ENCODE measurements at regions not wholly inside any gene's neighbourhood (a gene's known extent, or its start where the extent isn't known, plus 50 kb on each side); places are given as distances from the start of the nearest gene placed in this dataset.

GRCh38 chr3:111331306-111331705 is 210.7 kb upstream of the CD96 start:
- Mint-ChIP-seq H3K9me3 (ENCODE audit: low read depth) (no peaks in the 10 kb centered on the region), H3K4me1 (peaks cover 9% of the 10 kb centered on the region), H3K27ac (no peak overlapping the region), H3K36me3 (ENCODE audit: low read depth) (no peaks in the 10 kb centered on the region), H3K27me3 (no peaks in the 10 kb centered on the region), H3K4me3 (no peak overlapping the region)
- intact Hi-C loops (cut with DNase I, micrococcal nuclease), result loop anchor here (10.0 kb wide), 3 partner anchors 97 to 317 kb away; partner anchors contain the start of gene CD96 (in 1 of the 2)
- ChIA-PET POLR2A (no interaction called here), CTCF (no interaction called here)
- DNase-seq, result no peak
- no peak for ATAC-seq

GRCh38 chr3:111331912-111332311 is 210.1 kb upstream of the CD96 start:
- H3K4me3 Mint-ChIP-seq, result no peak overlapping the region
- H3K9me3 Mint-ChIP-seq (ENCODE audit: low read depth), result no peaks in the 10 kb centered on the region
- H3K27me3 Mint-ChIP-seq, result no peaks in the 10 kb centered on the region
- POLR2A ChIA-PET, result no interaction called here
- H3K4me1 Mint-ChIP-seq, result peaks cover 10% of the 10 kb centered on the region
- ATAC-seq, result no peak
- CTCF ChIA-PET, result interaction anchor here (0.6 kb wide), 1 partner anchor 163 kb away, joined by 3 read pairs; no protein-coding TSS in a partner anchor
- intact Hi-C loops (cut with DNase I, micrococcal nuclease), result loop anchor here (10.0 kb wide), 3 partner anchors 97 to 317 kb away; partner anchors contain the start of gene CD96 (in 1 of the 2)
- no peak for DNase-seq
- no peak overlapping the region for H3K27ac Mint-ChIP-seq
- H3K36me3 Mint-ChIP-seq (ENCODE audit: low read depth), result no peaks in the 10 kb centered on the region

GRCh38 chr3:111332488-111333080 is 209.4 kb upstream of the CD96 start:
- intact Hi-C loops (cut with DNase I, micrococcal nuclease), result loop anchor here (10.0 kb wide), 3 partner anchors 98 to 318 kb away; partner anchors contain the start of gene CD96 (in 1 of the 2)
- DNase-seq, result no peak
- Mint-ChIP-seq H3K27ac (no peak overlapping the region), H3K4me3 (no peak overlapping the region), H3K27me3 (no peaks in the 10 kb centered on the region), H3K36me3 (ENCODE audit: low read depth) (no peaks in the 10 kb centered on the region), H3K9me3 (ENCODE audit: low read depth) (no peaks in the 10 kb centered on the region), H3K4me1 (peaks cover 13% of the 10 kb centered on the region)
- no peak for ATAC-seq
- ChIA-PET POLR2A (no interaction called here), CTCF (interaction anchor here (0.6 kb wide), 1 partner anchor 164 kb away, joined by 3 read pairs; no protein-coding TSS in a partner anchor)

GRCh38 chr3:111333642-111334041 is 208.4 kb upstream of the CD96 start:
- ChIA-PET CTCF (no interaction called here), POLR2A (no interaction called here)
- Mint-ChIP-seq H3K27me3 (no peaks in the 10 kb centered on the region), H3K9me3 (ENCODE audit: low read depth) (no peaks in the 10 kb centered on the region), H3K4me1 (peaks cover 13% of the 10 kb centered on the region), H3K27ac (no peak overlapping the region), H3K36me3 (ENCODE audit: low read depth) (no peaks in the 10 kb centered on the region), H3K4me3 (no peak overlapping the region)
- ATAC-seq, result no peak
- no peak for DNase-seq
- intact Hi-C loops (cut with DNase I, micrococcal nuclease), result loop anchor here (10.0 kb wide), 3 partner anchors 99 to 319 kb away; partner anchors contain the start of gene CD96 (in 1 of the 2)

GRCh38 chr3:111335512-111336303 is 206.3 kb upstream of the CD96 start:
- ATAC-seq (peak; percentile 69), DNase-seq (no peak)
- ChIA-PET CTCF (interaction anchor here (0.8 to 1.5 kb wide), 6 partner anchors 9 to 18 kb away, joined by 3 to 4 read pairs (median 3); no protein-coding TSS in a partner anchor), POLR2A (interaction anchor here (0.7 kb wide), 1 partner anchor 188 kb away, joined by 3 read pairs; no protein-coding TSS in a partner anchor)
- H3K4me3 Mint-ChIP-seq, result no peak overlapping the region
- H3K36me3 Mint-ChIP-seq (ENCODE audit: low read depth), result peaks cover 3% of the 10 kb centered on the region
- peaks cover 13% of the 10 kb centered on the region for H3K4me1 Mint-ChIP-seq
- H3K9me3 Mint-ChIP-seq (ENCODE audit: low read depth), result peaks cover 5% of the 10 kb centered on the region
- H3K27me3 Mint-ChIP-seq, result no peaks in the 10 kb centered on the region
- intact Hi-C loops (cut with DNase I, micrococcal nuclease), result loop anchor here (2.0 to 10.0 kb wide), 6 partner anchors 101 to 523 kb away; partner anchors contain the start of genes CD96 (in 1 of the 2) and NECTIN3 (in 1 of the 2)
- no peak overlapping the region for H3K27ac Mint-ChIP-seq

DNA sequence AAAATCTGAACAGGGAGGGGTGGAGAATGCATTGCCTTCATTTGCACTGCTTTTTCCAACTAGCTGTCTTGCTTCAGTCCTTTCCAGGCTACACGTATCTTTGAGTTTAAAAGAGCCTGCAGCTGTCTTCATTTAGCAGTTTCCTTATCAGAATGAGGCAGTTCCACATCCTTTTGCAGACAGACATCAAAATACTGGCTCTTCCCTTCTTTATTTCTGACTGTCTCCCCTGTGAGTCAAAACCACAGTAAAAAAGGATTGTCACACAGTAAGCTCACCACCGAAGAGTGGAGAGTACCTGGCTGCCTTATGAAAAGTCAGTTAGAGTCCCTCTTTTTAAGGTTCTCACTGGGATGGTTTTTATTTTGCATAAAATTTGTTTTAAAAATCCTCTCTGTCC is 205.5 kb upstream of the CD96 start:
- Mint-ChIP-seq H3K4me1 (peaks cover 13% of the 10 kb centered on the region), H3K36me3 (ENCODE audit: low read depth) (peaks cover 3% of the 10 kb centered on the region), H3K4me3 (no peak overlapping the region), H3K27me3 (no peaks in the 10 kb centered on the region), H3K9me3 (ENCODE audit: low read depth) (peaks cover 9% of the 10 kb centered on the region), H3K27ac (no peak overlapping the region)
- ChIA-PET CTCF (interaction anchor here (0.8 to 1.2 kb wide), 5 partner anchors 11 to 71 kb away, joined by 3 to 4 read pairs (median 3); no protein-coding TSS in a partner anchor), POLR2A (no interaction called here)
- DNase-seq (no peak), ATAC-seq (peak; percentile 92)
- intact Hi-C loops (cut with DNase I, micrococcal nuclease), result loop anchor here (2.0 to 10.0 kb wide), 6 partner anchors 102 to 524 kb away; partner anchors contain the start of genes CD96 (in 1 of the 2) and NECTIN3 (in 1 of the 2)

GRCh38 chr3:111338059-111338698 is 203.8 kb upstream of the CD96 start:
- H3K9me3 Mint-ChIP-seq (ENCODE audit: low read depth), result peaks cover 9% of the 10 kb centered on the region
- intact Hi-C loops (cut with DNase I, micrococcal nuclease), result loop anchor here (1.0 to 10.0 kb wide), 6 partner anchors 103 to 526 kb away; partner anchors contain the start of genes CD96 (in 1 of the 2) and NECTIN3 (in 1 of the 2)
- no peaks in the 10 kb centered on the region for H3K27me3 Mint-ChIP-seq
- peak; percentile 63 for DNase-seq
- POLR2A ChIA-PET, result no interaction called here
- CTCF ChIA-PET, result interaction anchor here (0.6 to 1.3 kb wide), 3 partner anchors 9 to 34 kb away, joined by 3 to 4 read pairs (median 3); no protein-coding TSS in a partner anchor
- peaks cover 13% of the 10 kb centered on the region for H3K4me1 Mint-ChIP-seq
- no peak for ATAC-seq
- H3K36me3 Mint-ChIP-seq (ENCODE audit: low read depth), result peaks cover 3% of the 10 kb centered on the region
- H3K27ac Mint-ChIP-seq, result no peak overlapping the region
- H3K4me3 Mint-ChIP-seq, result no peak overlapping the region

DNA sequence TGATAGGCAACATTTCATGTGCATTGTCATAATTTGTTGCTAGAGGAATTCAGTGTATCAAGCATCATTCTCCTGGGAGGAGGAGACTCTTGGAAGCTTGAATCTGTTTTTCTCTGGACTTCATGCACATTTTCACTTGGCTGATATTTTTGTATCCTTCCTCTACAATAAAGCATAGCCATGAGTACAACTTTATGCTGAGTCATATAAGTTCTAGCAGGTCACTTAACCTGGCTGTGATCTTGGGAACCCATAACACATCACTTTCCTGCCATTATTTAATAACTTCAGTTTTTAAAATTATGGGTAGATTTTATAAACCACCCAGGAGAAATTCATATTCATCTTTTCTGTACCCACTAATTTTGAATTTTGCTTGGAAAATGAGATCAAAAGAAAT is 203.0 kb upstream of the CD96 start:
- intact Hi-C loops (cut with DNase I, micrococcal nuclease), result loop anchor here (5.0 to 10.0 kb wide), 5 partner anchors 104 to 527 kb away; partner anchors contain the start of genes CD96 (in 1 of the 2) and NECTIN3 (in 1 of the 2)
- ChIA-PET POLR2A (no interaction called here), CTCF (interaction anchor here (1.3 kb wide), 1 partner anchor 15 kb away, joined by 4 read pairs; no protein-coding TSS in a partner anchor)
- H3K27ac Mint-ChIP-seq, result no peak overlapping the region
- peaks cover 9% of the 10 kb centered on the region for H3K9me3 Mint-ChIP-seq (ENCODE audit: low read depth)
- H3K36me3 Mint-ChIP-seq (ENCODE audit: low read depth), result peaks cover 3% of the 10 kb centered on the region
- DNase-seq (no peak), ATAC-seq (no peak)
- H3K4me1 Mint-ChIP-seq, result peaks cover 13% of the 10 kb centered on the region
- no peaks in the 10 kb centered on the region for H3K27me3 Mint-ChIP-seq
- H3K4me3 Mint-ChIP-seq, result no peak overlapping the region

DNA sequence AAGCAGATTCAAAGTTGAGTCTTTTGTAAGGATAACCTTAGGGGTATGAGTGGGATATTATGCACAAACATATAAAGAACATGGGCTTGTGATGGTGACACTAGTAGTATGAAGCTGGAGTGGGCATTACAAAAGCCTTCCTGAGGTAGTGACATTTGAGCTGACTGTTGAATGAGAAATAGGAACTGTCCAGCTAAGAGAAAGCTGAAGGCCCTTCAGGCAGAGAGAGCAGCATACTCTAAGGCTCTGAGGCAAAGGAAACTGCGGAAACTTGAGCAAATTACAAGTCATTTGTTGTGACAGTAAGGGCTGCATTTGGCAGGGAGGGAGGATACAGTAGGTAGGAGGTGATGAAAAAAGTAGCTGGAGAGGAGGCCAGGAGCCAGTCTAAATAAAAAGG is 190.7 kb upstream of the CD96 start:
- Mint-ChIP-seq H3K36me3 (ENCODE audit: low read depth) (no peaks in the 10 kb centered on the region), H3K4me1 (no peaks in the 10 kb centered on the region), H3K27ac (no peak overlapping the region), H3K9me3 (ENCODE audit: low read depth) (peaks cover 9% of the 10 kb centered on the region), H3K4me3 (no peak overlapping the region), H3K27me3 (peaks cover 2% of the 10 kb centered on the region)
- CTCF ChIA-PET, result interaction anchor here (1.2 kb wide), 1 partner anchor 15 kb away, joined by 4 read pairs; no protein-coding TSS in a partner anchor
- intact Hi-C loops (cut with DNase I, micrococcal nuclease), result no loop called here
- ATAC-seq, result no peak
- DNase-seq, result no peak
- POLR2A ChIA-PET, result no interaction called here

DNA sequence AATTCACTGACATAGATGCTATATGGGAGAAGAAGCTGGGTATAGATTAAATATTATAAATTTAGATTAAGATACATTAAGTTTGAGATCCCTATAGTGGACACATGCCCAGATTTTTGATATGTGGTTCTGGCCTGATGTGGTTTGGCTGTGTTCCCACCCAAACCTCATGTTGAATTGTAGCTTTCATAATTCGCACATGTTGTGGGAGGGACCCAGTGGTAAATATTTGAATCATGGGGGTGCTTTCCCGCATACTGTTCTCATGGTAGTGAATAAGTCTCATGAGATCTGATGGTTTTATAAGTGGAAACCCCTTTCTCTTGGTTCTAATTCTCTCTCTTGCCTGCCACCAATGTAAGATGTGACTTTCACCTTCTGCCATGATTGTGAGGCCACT is 189.4 kb upstream of the CD96 start:
- intact Hi-C loops (cut with DNase I, micrococcal nuclease), result no loop called here
- no peak for DNase-seq
- no peak overlapping the region for H3K4me3 Mint-ChIP-seq
- H3K36me3 Mint-ChIP-seq (ENCODE audit: low read depth), result no peaks in the 10 kb centered on the region
- H3K4me1 Mint-ChIP-seq, result no peaks in the 10 kb centered on the region
- no peak overlapping the region for H3K27ac Mint-ChIP-seq
- POLR2A ChIA-PET, result no interaction called here
- no peaks in the 10 kb centered on the region for H3K27me3 Mint-ChIP-seq
- CTCF ChIA-PET, result interaction anchor here (0.9 kb wide), 1 partner anchor 23 kb away, joined by 4 read pairs; no protein-coding TSS in a partner anchor
- peaks cover 9% of the 10 kb centered on the region for H3K9me3 Mint-ChIP-seq (ENCODE audit: low read depth)
- ATAC-seq, result no peak

Measured in activated CD4-positive, alpha-beta T cell treated with anti-CD3 and anti-CD28 coated beads for 36 hours (primary cell).